Natural killer cell (primary cell): ENCODE measurements at regions not wholly inside any gene's neighbourhood (a gene's known extent, or its start where the extent isn't known, plus 50 kb on each side); places are given as distances from the start of the nearest gene placed in this dataset.
A peak's percentile ranks its signal among the peaks of the same experiment; 100 is the strongest.

Source experiments
- ATAC-seq, 3 donors: fragments of 150-1000 bp in 2 of 3; fragments of 200-7000 bp in 1 of 3; cut with Tn5 transposase; 1 replicate in 1 of 3; 2 replicates in 2 of 3; pipeline ENCODE4 v1.10.0; 2021; ENCODE audit warnings: mild to moderate bottlenecking in 2 of 3, moderate library complexity in 2 of 3
- DNase-seq, 2 donors: peaks; one replicate each; pipeline versions ENCODE4 v3.0.0 to v3.0.0-alpha.2; 2013 to 2021; ENCODE audit warnings: mixed read lengths in 1 of 2
- H3K27ac ChIP-seq: one replicate; pipeline ENCODE4 v1.5.1; 2013; ENCODE audit warnings: mild to moderate bottlenecking, low read length
- H3K27me3 ChIP-seq: one replicate; pipeline ENCODE4 v1.6.1; 2013; ENCODE audit warnings: low read length; ENCODE audit not compliant: control insufficient read depth, insufficient read depth
- H3K36me3 ChIP-seq: one replicate; pipeline ENCODE4 v1.6.1; 2013; ENCODE audit warnings: low read length; ENCODE audit not compliant: control insufficient read depth, insufficient read depth
- H3K4me1 ChIP-seq: one replicate; pipeline ENCODE4 v1.6.1; 2013; ENCODE audit warnings: low read length; ENCODE audit not compliant: control insufficient read depth, insufficient read depth
- H3K4me3 ChIP-seq: one replicate; pipeline ENCODE4 v1.5.1; 2013; ENCODE audit warnings: low read length
- H3K9me3 ChIP-seq: one replicate; pipeline ENCODE4 v1.6.1; 2013; ENCODE audit warnings: low read length; ENCODE audit not compliant: control insufficient read depth, insufficient read depth
- H3K27ac Mint-ChIP-seq, 2 donors: one replicate each; pipeline ENCODE4 v1.8.0; 2022; ENCODE audit warnings: mild to moderate bottlenecking in 2 of 2, mixed read lengths in 2 of 2, moderate library complexity in 1 of 2
- H3K27me3 Mint-ChIP-seq, 2 donors: one replicate each; pipeline ENCODE4 v1.8.0; 2022; ENCODE audit warnings: low read depth in 2 of 2, mixed read lengths in 2 of 2
- H3K36me3 Mint-ChIP-seq: one replicate; pipeline ENCODE4 v1.8.0; 2022; ENCODE audit warnings: mixed read lengths
- H3K4me1 Mint-ChIP-seq, 2 donors: one replicate each; pipeline ENCODE4 v1.8.0; 2022; ENCODE audit warnings: mixed read lengths in 2 of 2
- H3K4me3 Mint-ChIP-seq: one replicate; pipeline ENCODE4 v1.8.0; 2022; ENCODE audit warnings: mild to moderate bottlenecking, moderate library complexity, mixed read lengths
- H3K9me3 Mint-ChIP-seq, 2 donors: one replicate each; pipeline ENCODE4 v1.8.0; 2022; ENCODE audit warnings: mixed read lengths in 2 of 2
- WGBS: methylation state at CpG from one replicate; pipeline ENCODE4 v1.1.7; 2013; ENCODE audit warnings: missing lambda C conversion rate; ENCODE audit not compliant: insufficient coverage; 5-methylcytosine and 5-hydroxymethylcytosine counted together
- intact Hi-C: fragments of 100-400 bp; cut with micrococcal nuclease; formaldehyde crosslinking; loops from one replicate; pipeline ENCODE4 v1.14.2; 2022
- TF ChIP-seq, protein P1 (sequence below): fragments of 200-600 bp; IDR thresholded peaks from one replicate; pipeline ENCODE4 v1.8.0; 2022; ENCODE audit warnings: antibody characterized with exemption

GRCh38 chr2:194718881-194719280 lies 938.1 kb upstream of the SLC39A10 start:
- Mint-ChIP-seq H3K36me3 (no peaks in the 10 kb centered on the region), H3K4me1 (no peaks in the 10 kb centered on the region), H3K4me3 (no peak overlapping the region), H3K27me3 (no peaks in the 10 kb centered on the region), H3K27ac (no peak overlapping the region), H3K9me3 (peaks cover 8 to 19% of the 10 kb centered on the region in 2 donors)
- Histone ChIP-seq H3K27me3 (no peaks in the 10 kb centered on the region), H3K4me3 (no peak overlapping the region), H3K4me1 (no peaks in the 10 kb centered on the region), H3K36me3 (no peaks in the 10 kb centered on the region), H3K27ac (no peak overlapping the region), H3K9me3 (no peaks in the 10 kb centered on the region)
- intact Hi-C loops: no loop called here
- no peak for DNase-seq
- ATAC-seq: no peak
- no CpG with 5 or more reads among the region's 1 CpG for WGBS
- TF ChIP-seq, protein P1, sequence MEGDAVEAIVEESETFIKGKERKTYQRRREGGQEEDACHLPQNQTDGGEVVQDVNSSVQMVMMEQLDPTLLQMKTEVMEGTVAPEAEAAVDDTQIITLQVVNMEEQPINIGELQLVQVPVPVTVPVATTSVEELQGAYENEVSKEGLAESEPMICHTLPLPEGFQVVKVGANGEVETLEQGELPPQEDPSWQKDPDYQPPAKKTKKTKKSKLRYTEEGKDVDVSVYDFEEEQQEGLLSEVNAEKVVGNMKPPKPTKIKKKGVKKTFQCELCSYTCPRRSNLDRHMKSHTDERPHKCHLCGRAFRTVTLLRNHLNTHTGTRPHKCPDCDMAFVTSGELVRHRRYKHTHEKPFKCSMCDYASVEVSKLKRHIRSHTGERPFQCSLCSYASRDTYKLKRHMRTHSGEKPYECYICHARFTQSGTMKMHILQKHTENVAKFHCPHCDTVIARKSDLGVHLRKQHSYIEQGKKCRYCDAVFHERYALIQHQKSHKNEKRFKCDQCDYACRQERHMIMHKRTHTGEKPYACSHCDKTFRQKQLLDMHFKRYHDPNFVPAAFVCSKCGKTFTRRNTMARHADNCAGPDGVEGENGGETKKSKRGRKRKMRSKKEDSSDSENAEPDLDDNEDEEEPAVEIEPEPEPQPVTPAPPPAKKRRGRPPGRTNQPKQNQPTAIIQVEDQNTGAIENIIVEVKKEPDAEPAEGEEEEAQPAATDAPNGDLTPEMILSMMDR: no peak

GRCh38 chr2:194714541-194714940 lies 942.5 kb upstream of the SLC39A10 start:
- intact Hi-C loops: no loop called here
- Histone ChIP-seq H3K27ac (no peak overlapping the region), H3K4me1 (no peaks in the 10 kb centered on the region), H3K27me3 (no peaks in the 10 kb centered on the region), H3K4me3 (no peak overlapping the region), H3K9me3 (no peaks in the 10 kb centered on the region), H3K36me3 (no peaks in the 10 kb centered on the region)
- TF ChIP-seq, protein P1: no peak
- Mint-ChIP-seq H3K4me1 (no peaks in the 10 kb centered on the region), H3K9me3 (peaks cover 8 to 12% of the 10 kb centered on the region in 2 donors), H3K27me3 (no peaks in the 10 kb centered on the region), H3K36me3 (no peaks in the 10 kb centered on the region), H3K4me3 (no peak overlapping the region), H3K27ac (no peak overlapping the region)
- ATAC-seq: no peak
- DNase-seq: no peak
- 88% methylated on average over 1 of the region's 1 CpG for whole genome bisulfite sequencing

- Histone ChIP-seq H3K27ac (no peak overlapping the region), H3K27me3 (no peaks in the 10 kb centered on the region), H3K4me3 (no peak overlapping the region), H3K9me3 (no peaks in the 10 kb centered on the region), H3K4me1 (no peaks in the 10 kb centered on the region), H3K36me3 (no peaks in the 10 kb centered on the region)
- peaks cover 10 to 20% of the 10 kb centered on the region in 2 donors for H3K9me3 Mint-ChIP-seq
- H3K27ac Mint-ChIP-seq: no peak overlapping the region
- no peak overlapping the region for H3K4me3 Mint-ChIP-seq
- peak in 1 of 3 donors; percentile 62 for ATAC-seq
- H3K27me3 Mint-ChIP-seq: no peaks in the 10 kb centered on the region
- no peak for DNase-seq
- intact Hi-C loops: no loop called here
- H3K36me3 Mint-ChIP-seq: no peaks in the 10 kb centered on the region
- TF ChIP-seq, protein P1: no peak
- 30% methylated on average over 2 of the region's 3 CpGs for WGBS
- H3K4me1 Mint-ChIP-seq: no peaks in the 10 kb centered on the region
These were observed 947.2 kb upstream of the SLC39A10 start for GRCh38 chr2:194709840-194710239.

- Histone ChIP-seq H3K36me3 (no peaks in the 10 kb centered on the region), H3K27ac (no peak overlapping the region), H3K9me3 (no peaks in the 10 kb centered on the region), H3K4me1 (no peaks in the 10 kb centered on the region), H3K27me3 (no peaks in the 10 kb centered on the region), H3K4me3 (no peak overlapping the region)
- H3K27me3 Mint-ChIP-seq: no peaks in the 10 kb centered on the region
- no peaks in the 10 kb centered on the region for H3K36me3 Mint-ChIP-seq
- peaks cover 5 to 14% of the 10 kb centered on the region in 2 donors for H3K9me3 Mint-ChIP-seq
- DNase-seq: no peak
- no peak overlapping the region for H3K4me3 Mint-ChIP-seq
- WGBS: 94% methylated on average over 1 of the region's 2 CpGs
- H3K4me1 Mint-ChIP-seq: no peaks in the 10 kb centered on the region
- H3K27ac Mint-ChIP-seq: no peak overlapping the region
- TF ChIP-seq, protein P1: no peak
- intact Hi-C loops: no loop called here
- ATAC-seq: no peak
These were observed 950.8 kb upstream of the SLC39A10 start for GRCh38 chr2:194706179-194706578.
